GM19240 (cell line): ENCODE measurements at regions not wholly inside any gene's neighbourhood (a gene's known extent, or its start where the extent isn't known, plus 50 kb on each side); places are given as distances from the start of the nearest gene placed in this dataset.
"Not testable (repeated sequence)": the region's sequence is repeated elsewhere in the genome, so short reads cannot be mapped to it uniquely, and the experiment has no call there.

ENCODE experiments used
- DNase-seq: peaks from one replicate; pipeline ENCODE4 v3.0.0; 2011; ENCODE audit warnings: low spot score; ENCODE audit not compliant: insufficient read length

GRCh38 chr7:148472406-148472805, 118.2 kb upstream of the C7orf33 start:
- no peak for DNase-seq

- DNase-seq, result no peak
Measured at GRCh38 chr7:148473703-148474480, 116.7 kb upstream of the C7orf33 start.

GRCh38 chr7:148474481-148475025, 116.0 kb upstream of the C7orf33 start:
- no peak for DNase-seq

- no peak for DNase-seq
Measured at GRCh38 chr7:148478551-148478950, 112.0 kb upstream of the C7orf33 start.

- DNase-seq, result no peak
Measured at GRCh38 chr7:148480479-148481146, 110.0 kb upstream of the C7orf33 start.

- no peak for DNase-seq
Measured at GRCh38 chr7:148481147-148481526, 109.4 kb upstream of the C7orf33 start.

- no peak for DNase-seq
Measured at GRCh38 chr7:148481971-148482626, 108.5 kb upstream of the C7orf33 start.

GRCh38 chr7:148483515-148484308, 106.9 kb upstream of the C7orf33 start:
- no peak for DNase-seq

- no peak for DNase-seq
Measured at GRCh38 chr7:148484486-148484885, 106.1 kb upstream of the C7orf33 start.

GRCh38 chr7:148485618-148486017, 104.9 kb upstream of the C7orf33 start:
- no peak for DNase-seq

GRCh38 chr7:148486937-148487336, 103.6 kb upstream of the C7orf33 start:
- no peak for DNase-seq

GRCh38 chr7:148487912-148488311, 102.7 kb upstream of the C7orf33 start:
- no peak for DNase-seq

- DNase-seq, result no peak
Measured at GRCh38 chr7:148489678-148490077, 100.9 kb upstream of the C7orf33 start.

- DNase-seq, result no peak
Measured at GRCh38 chr7:148492157-148492860, 98.3 kb upstream of the C7orf33 start.

GRCh38 chr7:148495605-148496004, 95.0 kb upstream of the C7orf33 start:
- DNase-seq, result no peak

- no peak for DNase-seq
Measured at GRCh38 chr7:148500978-148501377, 89.6 kb upstream of the C7orf33 start.

- DNase-seq, result no peak
Measured at GRCh38 chr7:148503900-148504487, 86.6 kb upstream of the C7orf33 start.

- DNase-seq, result no peak
Measured at GRCh38 chr7:148505645-148506375, 84.8 kb upstream of the C7orf33 start.

GRCh38 chr7:148507064-148507573, 83.4 kb upstream of the C7orf33 start:
- not testable (repeated sequence) for DNase-seq
